Peyer's patch (tissue), 4 donors: ENCODE measurements at regions not wholly inside any gene's neighbourhood (a gene's known extent, or its start where the extent isn't known, plus 50 kb on each side); places are given as distances from the start of the nearest gene placed in this dataset.

Experiments
- POLR2A ChIP-seq, 2 donors: fragments of 450-650 bp; IDR thresholded peaks; one replicate each; pipeline ENCODE4 v1.5.1; 2017; ENCODE audit warnings: antibody characterized with exemption in 2 of 2, mild to moderate bottlenecking in 2 of 2, moderate library complexity in 2 of 2
- TF ChIP-seq, protein P1 (sequence below), 6 experiments: fragments of 450-650 bp in 4 of 6; fragments of 200-600 bp in 2 of 6; sonication (generic) in 1 of 6; IDR thresholded peaks; one replicate each; pipeline ENCODE4 v1.5.1; 2017 to 2019; ENCODE audit warnings: antibody characterized with exemption in 6 of 6, mild to moderate bottlenecking in 3 of 6, moderate library complexity in 1 of 6

GRCh38 chr2:30392097-30392496 is 54.9 kb upstream of the LCLAT1 start:
- TF ChIP-seq, protein P1, sequence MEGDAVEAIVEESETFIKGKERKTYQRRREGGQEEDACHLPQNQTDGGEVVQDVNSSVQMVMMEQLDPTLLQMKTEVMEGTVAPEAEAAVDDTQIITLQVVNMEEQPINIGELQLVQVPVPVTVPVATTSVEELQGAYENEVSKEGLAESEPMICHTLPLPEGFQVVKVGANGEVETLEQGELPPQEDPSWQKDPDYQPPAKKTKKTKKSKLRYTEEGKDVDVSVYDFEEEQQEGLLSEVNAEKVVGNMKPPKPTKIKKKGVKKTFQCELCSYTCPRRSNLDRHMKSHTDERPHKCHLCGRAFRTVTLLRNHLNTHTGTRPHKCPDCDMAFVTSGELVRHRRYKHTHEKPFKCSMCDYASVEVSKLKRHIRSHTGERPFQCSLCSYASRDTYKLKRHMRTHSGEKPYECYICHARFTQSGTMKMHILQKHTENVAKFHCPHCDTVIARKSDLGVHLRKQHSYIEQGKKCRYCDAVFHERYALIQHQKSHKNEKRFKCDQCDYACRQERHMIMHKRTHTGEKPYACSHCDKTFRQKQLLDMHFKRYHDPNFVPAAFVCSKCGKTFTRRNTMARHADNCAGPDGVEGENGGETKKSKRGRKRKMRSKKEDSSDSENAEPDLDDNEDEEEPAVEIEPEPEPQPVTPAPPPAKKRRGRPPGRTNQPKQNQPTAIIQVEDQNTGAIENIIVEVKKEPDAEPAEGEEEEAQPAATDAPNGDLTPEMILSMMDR (IDR thresholded peaks at IDR 0.05), result no peak
- no peak for TF ChIP-seq POLR2A (IDR thresholded peaks at IDR 0.05)
